A549 (cell line): ENCODE measurements at regions not wholly inside any gene's neighbourhood (a gene's known extent, or its start where the extent isn't known, plus 50 kb on each side); places are given as distances from the start of the nearest gene placed in this dataset.

Experiments
- ATAC-seq, 2 experiments: fragments of 200-7000 bp in 1 of 2; fragments of >200 bp in 1 of 2; cut with Nextera tagmentation in 1 of 2; cut with Tn5 transposase in 1 of 2; 3 replicates each; pipeline versions ENCODE4 v1.8.0 to v1.9.1; 2018 to 2020; ENCODE audit warnings: mild to moderate bottlenecking in 1 of 2, moderate library complexity in 1 of 2
- CTCF ChIA-PET: fragments of 300-600 bp; sonication (Branson Sonifier 250); formaldehyde crosslinking; extraction: SDS; loops from one replicate; lab custom pipeline; 2021; ENCODE audit warnings: antibody characterized with exemption, inconsistent platforms; lab: Yijun Ruan, JAX
- POLR2A ChIA-PET: fragments of 350-600 bp; formaldehyde crosslinking; extraction: SDS; loops from one replicate; lab custom pipeline; 2021; ENCODE audit warnings: antibody characterized with exemption, inconsistent platforms; lab: Yijun Ruan, JAX
- DNase-seq, 2 experiments: peaks; one replicate each; pipeline versions ENCODE4 v3.0.0 to v3.0.0-alpha.2; 2011 to 2016; ENCODE audit warnings: low read depth in 1 of 2, low spot score in 1 of 2
- FAIRE-seq: peaks from 2 replicates; lab custom pipeline; 2011; peaks lifted over from hg19 to GRCh38; lab: Jason Lieb, UNC
- H3K27ac ChIP-seq, 2 experiments: fragments of >200 bp; sonication (Bioruptor Twin); formaldehyde crosslinking; 3 replicates each; pipeline ENCODE4 v1.5.1; 2016 to 2017
- H3K4me1 ChIP-seq: fragments of >200 bp; sonication (Bioruptor Twin); formaldehyde crosslinking; 3 replicates; pipeline ENCODE4 v1.6.1; 2016
- H3K4me2 ChIP-seq: fragments of >200 bp; sonication (Bioruptor Twin); formaldehyde crosslinking; 3 replicates; pipeline ENCODE4 v1.6.1; 2016
- H3K4me3 ChIP-seq: fragments of >200 bp; sonication (Bioruptor Twin); formaldehyde crosslinking; 3 replicates; pipeline ENCODE4 v1.5.1; 2016
- H3K9me3 ChIP-seq: fragments of >200 bp; sonication (Bioruptor Twin); formaldehyde crosslinking; 3 replicates; pipeline ENCODE4 v1.6.1; 2016
- BHLHE40 ChIP-seq: IDR thresholded peaks from 2 replicates; pipeline ENCODE4 v1.6.1; 2012; ENCODE audit warnings: low read depth, low read length, inconsistent platforms
- CBX2 ChIP-seq: fragments of 200-600 bp; sonication (generic); IDR thresholded peaks from 2 replicates; pipeline ENCODE4 v1.6.1; 2016; ENCODE audit warnings: low read depth, mild to moderate bottlenecking, borderline replicate concordance
- CHD2 ChIP-seq: fragments of 150-350 bp; IDR thresholded peaks from 2 replicates; pipeline ENCODE4 v1.6.1; 2014; ENCODE audit warnings: low read length; ENCODE audit not compliant: partially characterized antibody
- CHD4 ChIP-seq: fragments of 200-600 bp; sonication (generic); IDR thresholded peaks from 2 replicates; pipeline ENCODE4 v1.6.1; 2016; ENCODE audit warnings: antibody characterized with exemption, mild to moderate bottlenecking, borderline replicate concordance
- CTCF ChIP-seq: fragments of >200 bp; sonication (Bioruptor Twin); formaldehyde crosslinking; IDR thresholded peaks from 3 replicates; pipeline ENCODE4 v1.5.1; 2016
- E2F6 ChIP-seq: IDR thresholded peaks from 2 replicates; pipeline ENCODE4 v1.6.1; 2012; ENCODE audit warnings: low read depth, borderline replicate concordance
- EHF ChIP-seq: fragments of 250-450 bp; sonication (Bioruptor Pico); IDR thresholded peaks from 2 replicates; pipeline ENCODE4 v1.5.0; 2020; ENCODE audit warnings: mild to moderate bottlenecking
- ELK1 ChIP-seq: fragments of 150-350 bp; IDR thresholded peaks from 2 replicates; pipeline ENCODE4 v1.6.1; 2014; ENCODE audit warnings: low read depth, mild to moderate bottlenecking, low read length
- FOSL2 ChIP-seq, 2 experiments: fragments of 450-650 bp in 1 of 2; fragments of >200 bp in 1 of 2; sonication (Bioruptor Twin) in 1 of 2; formaldehyde crosslinking; IDR thresholded peaks; 2 replicates each; pipeline versions ENCODE4 v1.5.0 to v1.6.1; 2016 to 2020; ENCODE audit warnings: mild to moderate bottlenecking in 1 of 2, moderate library complexity in 1 of 2
- FOXS1 ChIP-seq: fragments of 250-450 bp; sonication (Bioruptor Pico); IDR thresholded peaks from 2 replicates; pipeline ENCODE4 v1.5.0; 2020; ENCODE audit warnings: mild to moderate bottlenecking, moderate library complexity
- HDAC2 ChIP-seq: fragments of 200-600 bp; sonication (generic); IDR thresholded peaks from 2 replicates; pipeline ENCODE4 v1.6.1; 2016
- JUN ChIP-seq, 2 experiments: fragments of >200 bp; sonication (Bioruptor Twin); formaldehyde crosslinking; IDR thresholded peaks; 2 replicates in 1 of 2; 3 replicates in 1 of 2; pipeline ENCODE4 v1.6.1; 2016 to 2017
- KDM1A ChIP-seq: fragments of 200-600 bp; sonication (generic); IDR thresholded peaks from 2 replicates; pipeline ENCODE4 v1.6.1; 2016; ENCODE audit warnings: low read depth, mild to moderate bottlenecking
- KDM5A ChIP-seq: fragments of 200-600 bp; sonication (generic); IDR thresholded peaks from 2 replicates; pipeline ENCODE4 v1.6.1; 2016; ENCODE audit warnings: antibody characterized with exemption, mild to moderate bottlenecking
- MAFK ChIP-seq: fragments of 450-650 bp; IDR thresholded peaks from 2 replicates; pipeline ENCODE4 v1.6.1; 2014; ENCODE audit not compliant: partially characterized antibody
- PHF8 ChIP-seq: fragments of 200-600 bp; sonication (generic); IDR thresholded peaks from 2 replicates; pipeline ENCODE4 v1.6.1; 2016; ENCODE audit warnings: low read depth, mild to moderate bottlenecking, antibody characterized with exemption, moderate library complexity, borderline replicate concordance
- POLR2A ChIP-seq: IDR thresholded peaks from 2 replicates; pipeline ENCODE4 v1.6.1; 2012; ENCODE audit warnings: mild to moderate bottlenecking, low read length
- SMC3 ChIP-seq: fragments of >200 bp; sonication (Bioruptor Twin); formaldehyde crosslinking; IDR thresholded peaks from 3 replicates; pipeline ENCODE4 v1.6.1; 2018; ENCODE audit warnings: inconsistent platforms
- USF2 ChIP-seq: fragments of 450-650 bp; IDR thresholded peaks from 2 replicates; pipeline ENCODE4 v1.6.1; 2014; ENCODE audit warnings: antibody characterized with exemption
- ZC3H11A ChIP-seq: fragments of 450-650 bp; IDR thresholded peaks from 2 replicates; pipeline ENCODE4 v1.6.1; 2014; ENCODE audit warnings: antibody characterized with exemption, mild to moderate bottlenecking
- ZNF302 ChIP-seq: fragments of 250-450 bp; sonication (Bioruptor Pico); IDR thresholded peaks from 2 replicates; pipeline ENCODE4 v1.9.0; 2021; ENCODE audit warnings: inconsistent platforms, mild to moderate bottlenecking, moderate library complexity
- ZSCAN20 ChIP-seq: fragments of 250-450 bp; sonication (Bioruptor Pico); IDR thresholded peaks from 2 replicates; pipeline ENCODE4 v1.8.0; 2022; ENCODE audit warnings: mild to moderate bottlenecking, moderate library complexity
- WGBS: methylation state at CpG from one replicate; pipeline ENCODE4 v1.1.6; 2017; ENCODE audit errors: missing lambda C conversion rate; 5-methylcytosine and 5-hydroxymethylcytosine counted together

- CTCF ChIA-PET = interaction anchor here (1.7 kb wide), 1 partner anchor 422 kb away, joined by 3 read pairs; no protein-coding TSS in a partner anchor
- DNase-seq (no peak), ATAC-seq (no peak), FAIRE-seq (no peak)
- WGBS = 2% methylated on average over 5 of the region's 5 CpGs
- no peak overlapping the region for H3K4me2 ChIP-seq
- no peaks in the 10 kb centered on the region for H3K9me3 ChIP-seq
- H3K4me1 ChIP-seq = no peaks in the 10 kb centered on the region
- H3K27ac ChIP-seq = no peak overlapping the region
- POLR2A ChIA-PET = no interaction called here
- no peak overlapping the region for H3K4me3 ChIP-seq
- TF ChIP-seq MAFK = no peak
- no peak for TF ChIP-seq ELK1
- TF ChIP-seq KDM1A = no peak
- no peak for TF ChIP-seq POLR2A
- TF ChIP-seq FOSL2 (IDR thresholded peaks at IDR 0.05) = no peak
- no peak for TF ChIP-seq FOSL2 (CRISPR knock-in tag; IDR thresholded peaks at IDR 0.05)
- no peak for TF ChIP-seq CHD2
- no peak for TF ChIP-seq USF2
- no peak for TF ChIP-seq HDAC2
- no peak for TF ChIP-seq CTCF
- no peak for TF ChIP-seq CHD4
- TF ChIP-seq ZNF302 (CRISPR knock-in tag) = no peak
- TF ChIP-seq ZC3H11A = no peak
- no peak for TF ChIP-seq BHLHE40
- TF ChIP-seq KDM5A = no peak
- no peak for TF ChIP-seq E2F6
- TF ChIP-seq FOXS1 (CRISPR knock-in tag) = no peak
- TF ChIP-seq ZSCAN20 = no peak
- TF ChIP-seq EHF (CRISPR knock-in tag) = no peak
- TF ChIP-seq SMC3 = no peak
- TF ChIP-seq JUN (IDR thresholded peaks at IDR 0.05) = no peak
Observed at GRCh38 chr9:86836797-86837196, 110.5 kb downstream of the GAS1 start.

GRCh38 chr9:86836266-86836665 lies 111.0 kb downstream of the GAS1 start:
- POLR2A ChIA-PET = no interaction called here
- no peak for ATAC-seq

More at GRCh38 chr9:86836266-86836665, 111.0 kb downstream of the GAS1 start:
- CTCF ChIA-PET = interaction anchor here (0.5 to 1.7 kb wide), 3 partner anchors 265 to 980 kb away, joined by 3 read pairs; no protein-coding TSS in a partner anchor
- DNase-seq (no peak), FAIRE-seq (no peak)
- Histone ChIP-seq H3K9me3 (no peaks in the 10 kb centered on the region), H3K4me3 (no peak overlapping the region), H3K27ac (no peak overlapping the region), H3K4me1 (no peaks in the 10 kb centered on the region), H3K4me2 (no peak overlapping the region)
- TF ChIP-seq PHF8 (no peak), ZC3H11A (no peak), MAFK (no peak), CTCF (no peak), CBX2 (no peak), USF2 (no peak)
- WGBS = 89% methylated on average over 1 of the region's 1 CpG
